NCI-H510A (cell line): ENCODE measurements at regions not wholly inside any gene's neighbourhood (a gene's known extent, or its start where the extent isn't known, plus 50 kb on each side); places are given as distances from the start of the nearest gene placed in this dataset.
"Not testable (repeated sequence)": the region's sequence is repeated elsewhere in the genome, so short reads cannot be mapped to it uniquely, and the experiment has no call there.

Experiments
- DNase-seq: peaks from one replicate; lab custom pipeline; 2025; lab: John Stamatoyannopoulos, UW

GRCh38 chrX:114087543-114087942, 496.3 kb upstream of the HTR2C start:
- DNase-seq: no peak

GRCh38 chrX:114077773-114078172, 506.1 kb upstream of the HTR2C start:
- no peak for DNase-seq

GRCh38 chrX:114075073-114075673, 508.7 kb upstream of the HTR2C start:
- no peak for DNase-seq

- DNase-seq: no peak
Observed at GRCh38 chrX:114073926-114074325, 510.0 kb upstream of the HTR2C start.

- no peak for DNase-seq
Observed at GRCh38 chrX:114071412-114071811, 512.5 kb upstream of the HTR2C start.

GRCh38 chrX:114065577-114066223, 518.2 kb upstream of the HTR2C start:
- no peak for DNase-seq

- DNase-seq: no peak
Observed at GRCh38 chrX:114061226-114061625, 522.7 kb upstream of the HTR2C start.

GRCh38 chrX:114058988-114059418, 524.9 kb upstream of the HTR2C start:
- DNase-seq: no peak

- DNase-seq: not testable (repeated sequence)
Observed at GRCh38 chrX:114057422-114057821, 526.5 kb upstream of the HTR2C start.

- DNase-seq: no peak
Observed at GRCh38 chrX:114051667-114052315, 532.1 kb upstream of the HTR2C start.

- DNase-seq: no peak
Observed at GRCh38 chrX:114050075-114050796, 533.6 kb upstream of the HTR2C start.

- DNase-seq: no peak
Observed at GRCh38 chrX:114049063-114049462, 534.8 kb upstream of the HTR2C start.

GRCh38 chrX:114047558-114047957, 536.3 kb upstream of the HTR2C start:
- DNase-seq: no peak

- no peak for DNase-seq
Observed at GRCh38 chrX:114046695-114047279, 537.1 kb upstream of the HTR2C start.

GRCh38 chrX:114041470-114041869, 542.4 kb upstream of the HTR2C start:
- not testable (repeated sequence) for DNase-seq

- DNase-seq: not testable (repeated sequence)
Observed at GRCh38 chrX:114040661-114041269, 543.1 kb upstream of the HTR2C start.

- not testable (repeated sequence) for DNase-seq
Observed at GRCh38 chrX:114040111-114040510, 543.8 kb upstream of the HTR2C start.

- DNase-seq: no peak
Observed at GRCh38 chrX:114038358-114038757, 545.5 kb upstream of the HTR2C start.

- DNase-seq: no peak
Observed at GRCh38 chrX:114037515-114037914, 546.4 kb upstream of the HTR2C start.

- DNase-seq: no peak
Observed at GRCh38 chrX:114028907-114029662, 554.8 kb upstream of the HTR2C start.

GRCh38 chrX:114017086-114017485, 566.8 kb upstream of the HTR2C start:
- no peak for DNase-seq
